H1 (cell line): ENCODE measurements at regions not wholly inside any gene's neighbourhood (a gene's known extent, or its start where the extent isn't known, plus 50 kb on each side); places are given as distances from the start of the nearest gene placed in this dataset.

ENCODE experiments used
- CTCF ChIA-PET: fragments of 300-600 bp; sonication (Branson Sonifier 250); formaldehyde crosslinking; loops from one replicate; lab custom pipeline; 2021; ENCODE audit not compliant: partially characterized antibody; lab: Charles Lee
- POLR2A ChIA-PET: fragments of 300-600 bp; sonication (Branson Sonifier 250); formaldehyde crosslinking; loops from one replicate; lab custom pipeline; 2021; ENCODE audit warnings: inconsistent platforms; ENCODE audit not compliant: partially characterized antibody; lab: Charles Lee
- DNase-seq, 2 experiments: peaks; one replicate each; pipeline versions ENCODE4 v3.0.0 to v3.0.0-alpha.2; 2010 to 2022; ENCODE audit warnings: low spot score in 2 of 2, low read depth in 1 of 2, mixed read lengths in 1 of 2
- FAIRE-seq: peaks from 2 replicates; lab custom pipeline; 2011; peaks lifted over from hg19 to GRCh38; lab: Jason Lieb, UNC
- H2AFZ ChIP-seq: 2 replicates; pipeline ENCODE4 v1.8.1; 2012; ENCODE audit warnings: low read length, inconsistent platforms
- H2AK5ac ChIP-seq: 2 replicates; pipeline ENCODE4 v1.6.1; 2013; ENCODE audit warnings: low read depth, low read length
- H2BK120ac ChIP-seq: replicated peaks from 2 replicates; pipeline ENCODE3; 2013; ENCODE audit warnings: low read depth, low read length, inconsistent platforms
- H2BK12ac ChIP-seq: 2 replicates; pipeline ENCODE4 v1.6.1; 2013; ENCODE audit warnings: low read depth, low read length
- H2BK15ac ChIP-seq: 2 replicates; pipeline ENCODE4 v1.6.1; 2013; ENCODE audit warnings: low read length
- H2BK20ac ChIP-seq: 2 replicates; pipeline ENCODE4 v1.6.1; 2013; ENCODE audit warnings: low read length
- H2BK5ac ChIP-seq: 2 replicates; pipeline ENCODE4 v1.6.1; 2013; ENCODE audit warnings: low read depth, low read length
- H3K14ac ChIP-seq: 2 replicates; pipeline ENCODE4 v1.6.1; 2013; ENCODE audit warnings: inconsistent platforms; ENCODE audit not compliant: insufficient read length
- H3K18ac ChIP-seq: 2 replicates; pipeline ENCODE4 v1.6.1; 2013; ENCODE audit warnings: low read length; ENCODE audit errors: extremely low read depth
- H3K23ac ChIP-seq: 2 replicates; pipeline ENCODE4 v1.6.1; 2013; ENCODE audit warnings: inconsistent platforms; ENCODE audit not compliant: insufficient read length
- H3K23me2 ChIP-seq: 2 replicates; pipeline ENCODE4 v1.6.1; 2013; ENCODE audit warnings: low read depth, low read length
- H3K27ac ChIP-seq: 2 replicates; pipeline ENCODE4 v1.6.1; 2011; ENCODE audit warnings: low read depth, low read length, inconsistent platforms
- H3K27me3 ChIP-seq, 4 experiments: replicated peaks in 1 of 4; 1 replicate in 1 of 4; 2 replicates in 3 of 4; pipeline versions ENCODE4 v1.6.1 to v1.8.1; 2011 to 2013; ENCODE audit warnings: low read length in 3 of 4, mild to moderate bottlenecking in 3 of 4, inconsistent platforms in 2 of 4, mixed read lengths in 2 of 4, moderate library complexity in 1 of 4; ENCODE audit not compliant: control insufficient read depth in 3 of 4, insufficient read depth in 3 of 4; ENCODE audit errors: extremely low read depth in 1 of 4
- H3K36me3 ChIP-seq, 4 experiments: 2 replicates each; pipeline versions ENCODE4 v1.6.1 to v1.8.1; 2011 to 2013; ENCODE audit warnings: mild to moderate bottlenecking in 4 of 4, low read length in 3 of 4, moderate library complexity in 2 of 4, control low read depth in 1 of 4, inconsistent platforms in 1 of 4; ENCODE audit not compliant: insufficient read depth in 4 of 4, control insufficient read depth in 2 of 4
- H3K4ac ChIP-seq: replicated peaks from 2 replicates; pipeline ENCODE3; 2013; ENCODE audit warnings: low read length, low read depth, mixed read lengths, inconsistent platforms; ENCODE audit not compliant: insufficient read length
- H3K4me1 ChIP-seq, 4 experiments: replicated peaks in 1 of 4; 1 replicate in 1 of 4; 2 replicates in 3 of 4; pipeline versions ENCODE4 v1.6.1 to v1.8.1; 2011 to 2013; ENCODE audit warnings: low read length in 3 of 4, inconsistent platforms in 2 of 4, mixed read lengths in 1 of 4; ENCODE audit not compliant: insufficient read depth in 4 of 4, control insufficient read depth in 3 of 4
- H3K4me2 ChIP-seq, 2 experiments: 2 replicates each; pipeline versions ENCODE4 v1.6.1 to v1.8.1; 2011 to 2013; ENCODE audit warnings: low read depth in 2 of 2, low read length in 2 of 2, control low read depth in 1 of 2, inconsistent platforms in 1 of 2, mild to moderate bottlenecking in 1 of 2; ENCODE audit not compliant: insufficient read depth in 1 of 2
- H3K4me3 ChIP-seq, 4 experiments: fragments of 200-600, 300-600 bp in 1 of 4; sonication (generic), shearing (Covaris generic), sonication (Bioruptor Twin) in 1 of 4; 2 replicates each; pipeline versions ENCODE4 v1.5.1 to v1.8.1; 2011 to 2016; ENCODE audit warnings: low read length in 4 of 4, low read depth in 3 of 4, control low read depth in 2 of 4, inconsistent platforms in 2 of 4, mild to moderate bottlenecking in 2 of 4, mixed read lengths in 1 of 4, moderate library complexity in 1 of 4; ENCODE audit not compliant: insufficient read depth in 2 of 4; ENCODE audit errors: extremely low read depth in 1 of 4
- H3K56ac ChIP-seq: replicated peaks from 2 replicates; pipeline ENCODE3; 2013; ENCODE audit warnings: low read depth, mild to moderate bottlenecking, mixed read lengths, low read length, inconsistent platforms; ENCODE audit not compliant: insufficient read length
- H3K79me1 ChIP-seq: 2 replicates; pipeline ENCODE4 v1.6.1; 2013; ENCODE audit warnings: low read depth, low read length, control low read depth
- H3K79me2 ChIP-seq, 2 experiments: 2 replicates each; pipeline versions ENCODE4 v1.6.1 to v1.8.1; 2012 to 2013; ENCODE audit warnings: low read length in 2 of 2, mild to moderate bottlenecking in 2 of 2, inconsistent platforms in 1 of 2; ENCODE audit not compliant: insufficient read depth in 2 of 2, control insufficient read depth in 1 of 2
- H3K9ac ChIP-seq, 4 experiments: replicated peaks in 1 of 4; 1 replicate in 1 of 4; 2 replicates in 3 of 4; pipeline versions ENCODE4 v1.6.1 to v1.8.1; 2011 to 2013; ENCODE audit warnings: low read depth in 3 of 4, low read length in 3 of 4, control low read depth in 2 of 4, mild to moderate bottlenecking in 2 of 4, moderate library complexity in 2 of 4, inconsistent platforms in 1 of 4; ENCODE audit errors: extremely low read depth in 1 of 4
- H3K9me3 ChIP-seq, 2 experiments: 2 replicates each; pipeline versions ENCODE4 v1.6.1 to v1.8.1; 2012 to 2013; ENCODE audit warnings: mild to moderate bottlenecking in 2 of 2, moderate library complexity in 2 of 2, control low read depth in 1 of 2, inconsistent platforms in 1 of 2, low read depth in 1 of 2, low read length in 1 of 2, mixed read lengths in 1 of 2; ENCODE audit not compliant: insufficient read depth in 2 of 2
- H4K20me1 ChIP-seq, 2 experiments: replicated peaks in 1 of 2; 2 replicates each; pipeline versions ENCODE3 to v1.8.1; 2011 to 2013; ENCODE audit warnings: inconsistent platforms in 2 of 2, low read length in 2 of 2, mild to moderate bottlenecking in 1 of 2; ENCODE audit not compliant: insufficient read depth in 2 of 2, control insufficient read depth in 1 of 2
- H4K5ac ChIP-seq: 2 replicates; pipeline ENCODE4 v1.6.1; 2013; ENCODE audit warnings: low read length, low read depth, mixed read lengths, inconsistent platforms; ENCODE audit not compliant: insufficient read length
- H4K8ac ChIP-seq: 2 replicates; pipeline ENCODE4 v1.8.0; 2013; ENCODE audit warnings: mild to moderate bottlenecking, moderate library complexity, low read length, inconsistent platforms; ENCODE audit not compliant: insufficient read depth; ENCODE audit errors: extremely low read depth
- H4K91ac ChIP-seq: replicated peaks from 2 replicates; pipeline ENCODE3; 2013; ENCODE audit warnings: low read length, mixed read lengths, inconsistent platforms; ENCODE audit not compliant: insufficient read length
- ASH2L ChIP-seq: fragments of 200-600, 300-600 bp; sonication (generic); IDR thresholded peaks from one replicate; pipeline ENCODE4 v1.7.1; 2017; ENCODE audit warnings: low read length
- PHF8 ChIP-seq: fragments of 200-600 bp; sonication (generic); conservative IDR thresholded peaks from 2 replicates; pipeline ENCODE4 v1.7.1; 2012; ENCODE audit warnings: low read depth, mild to moderate bottlenecking, inconsistent platforms, low read length, moderate library complexity
- WGBS, 2 experiments: shearing (Covaris generic) in 1 of 2; methylation state at CpG; one replicate each; pipeline versions ENCODE4 v1.1.6 to v1.1.7; 2013 to 2015; ENCODE audit warnings: low lambda C conversion rate in 2 of 2, mixed read lengths in 2 of 2, inconsistent platforms in 1 of 2, low coverage in 1 of 2, missing lambda C conversion rate in 1 of 2; ENCODE audit not compliant: insufficient replicate concordance in 2 of 2, insufficient coverage in 1 of 2, insufficient read length in 1 of 2; ENCODE audit errors: extremely low coverage in 1 of 2, missing lambda C conversion rate in 1 of 2; 5-methylcytosine and 5-hydroxymethylcytosine counted together

GRCh38 chr4:101400096-101400495 is 52.8 kb upstream of the PPP3CA start:
- Histone ChIP-seq H3K79me2 (no peaks in the 10 kb centered on the region), H2BK12ac (no peak overlapping the region), H4K5ac (no peak overlapping the region), H4K20me1 (no peaks in the 10 kb centered on the region), H3K9ac (no peak overlapping the region), H3K27ac (no peak overlapping the region), H2BK15ac (no peak overlapping the region), H2BK120ac (no peak overlapping the region), H3K4ac (no peak overlapping the region), H4K91ac (no peak overlapping the region), H3K27me3 (no peaks in the 10 kb centered on the region), H3K4me3 (no peak overlapping the region), H3K9me3 (no peaks in the 10 kb centered on the region), H2AK5ac (no peak overlapping the region), H2AFZ (0 out of 2 replicates have a peak overlapping the region, but pooled peaks have one; percentile 19), H3K18ac (no peak overlapping the region), H3K14ac (no peak overlapping the region), H3K56ac (no peak overlapping the region), H3K4me1 (no peaks in the 10 kb centered on the region), H2BK20ac (no peak overlapping the region), H3K4me2 (no peak overlapping the region), H4K8ac (no peak overlapping the region), H3K23me2 (no peaks in the 10 kb centered on the region), H3K36me3 (no peaks in the 10 kb centered on the region), H3K79me1 (no peaks in the 10 kb centered on the region), H3K23ac (no peak overlapping the region), H2BK5ac (no peak overlapping the region)
- no peak for FAIRE-seq
- ChIA-PET POLR2A (no interaction called here), CTCF (interaction anchor here (1.5 kb wide), 1 partner anchor 12 kb away, joined by 4 read pairs; no protein-coding TSS in a partner anchor)
- WGBS, 2 experiments, result 75% methylated on average over 3 of the region's 3 CpGs; no CpG with 5 or more reads in 1 of the 2 experiments
- no peak for DNase-seq
- TF ChIP-seq ASH2L (no peak), PHF8 (no peak)
